GM21723 (cell line): ENCODE measurements at regions not wholly inside any gene's neighbourhood (a gene's known extent, or its start where the extent isn't known, plus 50 kb on each side); places are given as distances from the start of the nearest gene placed in this dataset.
A peak's percentile ranks its signal among the peaks of the same experiment; 100 is the strongest.
"Not testable (repeated sequence)": the region's sequence is repeated elsewhere in the genome, so short reads cannot be mapped to it uniquely, and the experiment has no call there.

Experiments
- ATAC-seq: cut with Tn5 transposase; IDR thresholded peaks from one replicate; pipeline ENCODE4 v1.9.1; 2021; ENCODE audit warnings: mild to moderate bottlenecking, moderate library complexity; ENCODE audit not compliant: unreplicated experiment

DNA sequence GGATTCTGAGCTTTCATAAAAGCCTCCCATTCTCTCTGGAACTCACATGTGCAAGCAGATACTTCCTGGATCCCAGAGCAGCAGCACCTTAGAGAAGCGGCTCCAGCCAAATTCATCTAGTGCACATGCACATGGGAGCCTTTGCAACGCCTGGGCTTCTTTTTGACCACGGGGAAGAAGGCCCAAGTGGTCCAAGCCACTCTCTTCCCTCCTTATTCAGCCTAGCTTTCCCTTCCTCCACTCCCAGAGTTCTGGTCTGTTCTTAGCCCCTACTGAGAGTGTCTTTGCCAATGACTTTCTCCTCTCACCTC lies 118.7 kb downstream of the ZNF365 start:
- no peak for ATAC-seq

DNA sequence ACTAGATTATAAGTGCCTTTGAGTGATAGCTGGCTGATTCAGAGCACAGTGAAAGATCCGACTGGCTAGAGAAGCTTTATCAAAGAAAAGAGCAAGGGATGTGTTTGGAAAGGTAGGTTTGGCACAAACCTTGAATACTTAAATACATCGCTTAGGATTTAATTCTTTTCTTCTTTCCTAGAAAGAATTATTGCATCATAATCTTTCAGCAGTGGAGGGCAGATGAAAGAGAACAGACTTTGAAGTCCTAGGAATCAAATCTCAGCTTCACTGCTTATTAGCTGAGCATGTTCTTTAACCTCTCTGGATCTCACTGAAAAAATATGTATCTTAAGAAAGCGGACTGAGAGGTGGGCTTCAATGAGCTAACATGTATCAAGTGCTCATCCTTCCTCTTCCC lies 122.8 kb downstream of the ZNF365 start:
- no peak for ATAC-seq

DNA sequence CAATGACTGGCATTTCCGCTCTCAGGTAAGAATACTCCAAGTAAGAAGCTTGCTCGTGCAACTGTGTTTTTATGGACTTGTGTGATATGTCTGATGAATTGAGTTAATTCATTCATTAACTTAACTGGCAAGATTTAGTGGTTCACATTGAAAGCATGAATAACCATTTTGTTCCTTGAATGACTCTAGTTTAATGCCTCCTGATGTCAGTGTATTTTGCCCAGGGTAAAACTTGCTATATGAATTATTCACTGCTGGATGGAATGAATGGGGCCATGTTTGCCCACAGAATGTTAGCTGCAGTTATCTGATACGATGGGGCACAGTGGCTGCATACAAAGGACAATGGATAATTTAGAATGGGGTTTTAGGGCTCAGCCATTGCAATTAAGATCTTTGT lies 124.1 kb downstream of the ZNF365 start:
- ATAC-seq = no peak

DNA sequence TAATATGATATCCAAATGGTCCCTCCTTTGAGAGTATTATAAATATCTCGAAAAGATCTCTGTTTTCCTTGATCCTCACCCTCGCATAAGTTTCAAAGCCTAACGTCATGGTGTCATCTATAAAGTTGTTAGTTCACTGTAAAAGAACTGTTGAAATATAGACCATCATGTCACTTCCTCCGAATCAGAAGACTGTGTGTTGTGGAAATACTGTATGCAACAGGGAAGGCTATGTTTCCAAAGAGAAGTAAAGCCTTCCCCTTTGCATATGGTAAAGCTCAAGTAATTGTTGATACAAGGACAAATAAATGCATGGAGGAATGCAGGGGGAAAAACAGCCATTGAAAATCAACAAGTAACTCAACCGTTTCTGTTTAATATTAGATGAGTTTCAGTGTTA lies 125.9 kb downstream of the ZNF365 start:
- not testable (repeated sequence) for ATAC-seq

DNA sequence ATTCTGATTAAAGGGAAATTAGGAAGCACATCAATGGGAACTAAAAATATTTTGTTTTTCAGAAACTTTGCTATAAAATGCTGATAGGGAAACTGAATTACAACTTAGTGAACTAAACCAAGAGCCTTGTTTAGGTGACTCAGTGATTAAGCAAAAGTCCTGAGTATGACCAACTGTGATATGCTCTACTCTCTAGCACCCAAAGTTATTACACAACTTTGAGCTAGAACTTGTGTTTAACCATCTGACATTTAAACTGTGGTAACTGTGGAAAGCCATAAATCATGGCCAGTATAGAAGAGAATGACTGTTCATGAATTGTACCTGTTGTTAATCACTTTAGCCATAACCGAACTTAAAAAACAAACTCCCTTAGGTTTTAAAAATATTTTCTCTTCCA lies 127.4 kb downstream of the ZNF365 start:
- ATAC-seq = no peak

DNA sequence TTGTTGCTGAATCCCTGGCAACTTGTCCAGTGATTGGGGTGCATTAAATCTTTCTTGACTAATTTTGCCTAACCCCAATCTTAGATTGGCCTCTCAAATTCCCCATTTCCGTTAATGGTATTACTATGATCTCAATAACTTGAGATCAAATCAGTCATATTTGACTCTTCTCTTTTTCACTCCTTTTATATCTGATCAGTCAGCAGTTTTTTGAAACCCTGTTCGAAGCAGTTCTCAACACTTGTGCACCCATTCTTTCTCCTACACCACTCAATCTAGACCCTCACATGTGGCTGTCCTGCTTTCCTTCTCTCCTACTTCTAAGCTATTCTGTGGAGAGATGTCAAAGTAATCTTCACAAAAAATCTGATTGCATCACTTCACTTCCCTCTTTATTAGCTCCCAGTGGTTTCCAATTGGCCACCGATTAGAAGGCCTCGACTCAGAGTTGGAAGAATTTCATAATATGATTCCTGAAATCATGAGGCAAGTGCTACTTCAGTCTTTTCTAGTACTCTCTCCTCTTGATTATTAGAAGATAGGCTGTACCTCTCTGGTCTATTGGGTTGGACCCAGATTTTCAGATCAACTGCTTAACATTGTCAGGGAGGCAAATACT lies 128.9 kb downstream of the ZNF365 start:
- ATAC-seq = no peak

DNA sequence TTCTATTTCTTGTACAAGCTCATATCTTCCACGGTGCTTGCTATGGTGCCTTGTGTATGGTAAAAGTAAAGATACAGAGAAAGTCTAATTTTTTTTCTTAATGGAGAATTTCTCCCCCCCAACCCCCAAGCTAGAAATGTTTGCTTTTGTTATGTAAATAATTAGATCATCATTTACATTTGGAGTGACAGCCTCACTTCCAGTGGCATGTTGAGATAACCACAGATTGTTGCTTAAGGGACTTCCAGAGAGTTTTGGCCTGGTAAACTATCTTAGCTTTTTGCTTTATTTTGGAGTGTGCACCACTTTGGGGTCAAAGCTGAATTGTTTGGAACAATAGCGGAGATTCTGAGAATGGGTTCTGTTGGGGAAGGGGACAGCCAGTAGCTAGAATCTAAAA lies 129.7 kb downstream of the ZNF365 start:
- ATAC-seq = no peak

DNA sequence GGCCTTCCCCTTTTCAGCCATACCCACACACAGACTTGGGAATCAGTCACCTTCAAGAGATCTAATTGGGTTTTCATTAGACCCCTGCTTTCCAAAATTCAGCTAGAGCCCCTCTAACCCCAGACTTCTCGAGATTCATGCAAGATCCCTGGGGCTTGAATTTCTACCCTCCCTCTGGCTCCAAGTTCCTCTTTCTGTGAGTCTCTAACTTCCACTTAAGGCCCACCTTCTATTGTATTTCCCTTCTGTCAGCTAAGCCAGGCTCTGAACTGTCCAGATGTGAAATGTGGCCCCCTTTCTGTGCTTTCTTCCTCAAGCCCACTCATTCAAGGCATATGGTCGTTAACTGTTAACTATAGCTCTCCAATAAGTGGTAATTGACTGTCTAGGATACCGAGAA lies 132.2 kb downstream of the ZNF365 start:
- ATAC-seq = no peak

DNA sequence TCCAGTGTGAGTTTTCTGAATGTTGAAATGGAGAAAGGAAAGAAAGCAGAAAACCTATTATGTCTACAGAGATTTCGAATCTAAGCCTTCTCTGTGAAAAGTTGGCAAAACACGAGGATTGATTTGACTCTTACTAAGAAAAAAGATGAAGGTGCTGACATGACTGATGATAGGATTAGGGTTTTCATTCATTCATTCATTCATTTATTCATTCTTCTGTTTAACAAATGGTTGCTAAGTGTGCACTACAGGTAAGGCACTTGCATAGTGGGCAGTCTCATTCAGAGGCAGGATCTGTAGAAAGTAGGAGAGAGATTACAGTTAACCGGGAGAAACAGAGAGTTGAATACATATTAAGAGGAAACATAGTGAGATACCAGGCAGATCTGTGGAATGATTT lies 137.1 kb downstream of the ZNF365 start:
- ATAC-seq = peak; percentile 34

DNA sequence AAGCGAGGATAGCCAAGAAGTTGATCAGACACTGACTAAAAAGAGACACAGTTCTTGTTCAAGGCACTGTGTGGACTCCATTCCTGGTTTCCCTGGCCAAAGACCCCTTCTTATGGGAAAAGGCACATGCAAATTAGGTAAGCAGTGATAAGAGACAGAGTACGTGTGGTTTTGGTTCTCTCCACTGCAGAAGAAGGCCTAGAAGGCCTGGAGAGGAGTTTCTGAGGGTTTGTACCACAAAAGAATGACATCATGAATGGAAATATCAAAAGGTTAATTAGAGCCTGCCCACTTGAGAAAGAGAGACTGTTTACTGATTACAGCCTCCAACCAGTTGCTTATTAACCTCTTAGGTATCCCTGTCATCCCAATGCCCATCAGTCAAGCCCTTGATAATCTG lies 137.5 kb downstream of the ZNF365 start:
- ATAC-seq = peak; percentile 92

DNA sequence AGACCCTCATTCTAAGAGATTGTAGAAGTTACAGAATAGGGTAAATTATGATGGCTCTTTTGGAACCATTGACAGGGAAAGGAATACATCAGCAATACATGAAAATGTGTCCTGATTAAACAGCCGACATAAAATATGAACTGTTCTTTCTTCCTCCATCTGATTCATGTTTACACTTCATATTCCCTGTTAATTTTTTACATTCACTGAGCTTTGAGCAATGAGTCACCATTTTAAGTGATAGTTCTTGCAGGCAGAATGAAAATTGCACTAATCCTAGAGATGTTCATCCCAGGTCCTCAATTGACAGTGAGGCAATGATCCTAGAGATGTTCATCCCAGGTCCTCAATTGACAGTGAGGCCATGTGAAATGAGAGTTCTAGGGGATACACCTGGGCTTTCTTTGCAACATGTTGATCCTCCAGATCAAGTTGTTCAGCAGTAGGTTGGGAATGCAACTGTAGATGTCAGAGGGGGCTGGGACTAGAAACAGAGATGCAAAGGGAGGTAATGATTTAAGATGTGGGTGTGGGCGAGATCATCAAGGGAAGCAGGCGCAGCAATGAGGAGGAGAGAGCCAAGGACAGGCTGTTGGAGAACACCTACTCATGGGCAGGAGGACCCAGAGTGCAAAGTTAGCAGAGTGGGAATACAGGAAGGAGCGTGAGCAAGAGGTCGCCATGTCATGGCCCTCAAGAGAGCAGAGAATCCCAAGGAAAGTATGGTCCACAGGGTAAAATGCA lies 138.7 kb downstream of the ZNF365 start:
- no peak for ATAC-seq

DNA sequence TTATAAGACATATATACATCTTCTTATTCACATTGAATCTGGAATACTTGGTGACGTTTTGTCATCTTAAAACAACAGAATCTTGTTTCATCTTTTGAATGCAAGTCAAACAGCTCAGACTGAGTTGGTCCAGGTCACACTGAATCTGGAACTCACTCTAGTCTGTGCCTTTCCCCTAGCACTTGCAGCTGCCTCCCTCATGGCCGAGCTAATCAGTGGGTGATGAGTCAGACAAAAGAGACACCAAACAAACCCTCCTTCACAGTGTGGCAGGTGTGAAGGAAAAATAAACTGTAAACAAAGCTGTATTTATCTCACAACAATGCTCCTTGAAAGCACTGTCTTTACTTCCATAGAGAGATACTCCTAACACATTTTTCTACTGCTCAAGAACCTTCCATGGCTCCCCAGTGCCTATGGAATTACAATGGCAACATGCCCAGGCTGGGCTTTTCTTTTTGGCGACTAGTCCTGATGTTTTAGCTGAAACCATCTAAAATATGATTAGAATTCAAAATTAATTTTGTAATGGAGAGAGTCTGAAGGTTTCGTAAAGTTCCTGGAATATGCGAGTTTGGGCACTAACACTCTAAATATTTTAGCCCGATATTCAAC lies 140.0 kb downstream of the ZNF365 start:
- ATAC-seq = no peak

DNA sequence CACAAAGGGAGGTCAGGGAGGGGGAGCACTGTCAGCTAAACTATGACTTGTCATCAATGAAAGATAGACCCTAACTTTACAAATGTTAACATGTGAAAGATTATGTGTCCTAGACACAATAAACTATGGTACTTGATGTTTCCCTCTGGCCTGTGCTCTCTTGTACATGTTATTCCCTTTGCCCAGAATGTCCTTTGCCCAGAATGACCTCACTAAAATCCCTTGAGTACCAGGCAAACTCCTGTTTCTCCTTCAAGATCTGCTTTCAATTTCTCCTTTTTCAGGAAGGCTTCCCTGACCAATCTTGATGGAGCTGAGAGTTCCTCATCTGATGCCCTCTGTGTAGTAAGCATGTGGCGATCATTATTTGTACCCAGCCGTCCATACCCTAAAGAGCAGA lies 143.1 kb downstream of the ZNF365 start:
- ATAC-seq = no peak

DNA sequence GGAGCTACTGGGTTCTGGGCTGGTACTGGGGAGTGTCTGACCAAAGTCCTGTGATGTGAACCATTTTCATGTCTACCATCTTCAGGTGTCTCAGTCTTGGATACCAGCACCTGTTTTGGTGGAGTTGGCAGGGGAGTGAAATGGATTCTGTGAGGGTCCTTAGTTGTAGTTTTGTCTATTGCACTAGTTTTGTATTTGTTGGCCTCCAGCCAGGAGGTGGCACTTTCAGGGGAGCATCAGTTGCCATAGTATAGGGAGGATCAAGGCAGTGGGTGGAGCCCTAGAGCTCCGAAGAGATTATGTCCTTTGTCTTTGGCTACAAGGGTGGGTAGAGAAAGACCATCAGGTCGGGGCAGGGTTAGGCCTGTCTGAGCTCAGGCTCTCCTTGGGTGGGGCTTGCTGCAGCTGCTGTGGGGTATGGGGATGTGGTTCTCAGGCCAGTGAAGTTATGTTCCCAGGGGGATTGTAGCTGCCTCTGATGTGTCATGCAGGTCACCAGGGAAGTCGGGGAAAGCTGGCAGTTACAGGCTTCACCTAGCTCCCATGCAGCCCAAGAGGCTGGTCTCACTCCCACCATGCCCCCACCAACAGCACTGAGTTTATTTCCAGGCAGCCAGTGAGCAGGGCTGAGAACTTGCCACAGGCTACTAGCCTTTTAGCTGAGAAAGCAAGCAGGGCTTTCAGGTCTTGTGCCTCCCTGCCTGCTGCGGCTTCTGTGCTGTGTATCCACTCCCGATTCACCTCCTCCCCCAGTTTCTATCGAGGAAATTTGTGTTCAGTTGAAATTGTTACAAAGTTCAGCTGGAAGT lies 153.1 kb downstream of the ZNF365 start:
- ATAC-seq = peak; percentile 40

DNA sequence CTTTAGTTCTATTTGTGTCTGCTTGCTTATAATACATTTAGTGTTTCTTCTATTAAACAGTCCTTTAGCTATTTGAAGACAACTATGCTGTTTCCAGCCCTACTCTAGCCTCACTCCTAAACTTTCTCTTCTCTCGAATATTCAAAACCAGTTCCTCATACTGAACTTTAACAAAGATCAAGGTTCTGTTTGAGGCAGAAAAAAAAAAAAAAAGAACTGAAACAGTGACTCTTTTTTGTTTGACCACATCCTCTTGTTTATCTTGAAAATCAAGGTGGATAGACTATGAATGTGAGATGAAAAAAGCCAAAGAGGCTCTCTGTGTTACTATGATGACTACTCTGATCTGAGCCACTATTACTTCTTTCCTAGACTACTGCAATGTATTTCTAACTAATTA lies 154.3 kb downstream of the ZNF365 start:
- peak; percentile 96 for ATAC-seq

DNA sequence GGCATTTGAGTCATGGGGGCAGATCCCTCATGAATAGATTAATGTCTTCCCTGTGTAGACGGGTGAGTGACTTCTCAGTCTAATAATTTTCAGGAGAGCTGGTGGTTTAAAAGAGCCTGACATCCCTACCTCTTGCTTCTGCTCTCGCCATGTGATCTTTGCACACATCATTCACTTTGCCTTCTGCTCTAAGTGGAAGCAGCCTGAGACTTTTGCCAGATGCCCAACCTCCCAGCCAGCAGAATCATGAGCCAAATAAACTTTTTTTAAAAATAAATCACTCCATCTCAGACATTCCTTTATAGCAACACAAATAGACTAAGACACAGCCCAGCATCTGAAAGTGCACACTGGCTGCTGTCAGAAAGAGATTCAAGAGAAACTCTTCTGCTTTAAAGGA lies 155.2 kb downstream of the ZNF365 start:
- no peak for ATAC-seq

DNA sequence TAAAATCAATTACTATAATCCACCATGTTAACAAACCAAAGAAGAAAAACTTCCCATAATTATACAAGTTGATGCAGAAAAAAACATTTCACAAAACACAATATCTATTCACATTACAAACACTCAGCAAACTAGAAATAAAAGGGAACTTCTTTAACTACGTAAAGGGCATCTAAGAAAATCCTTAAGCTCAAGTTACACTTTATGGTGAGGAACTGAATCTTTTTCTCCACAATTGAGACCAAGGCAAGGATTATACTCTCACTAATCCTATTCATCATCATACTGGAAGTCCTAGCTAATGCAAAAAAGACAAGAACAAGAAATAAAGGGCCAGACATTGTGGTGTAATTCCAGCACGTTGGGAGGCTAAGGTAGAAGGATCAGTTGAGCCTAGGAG lies 159.9 kb downstream of the ZNF365 start:
- ATAC-seq = no peak

DNA sequence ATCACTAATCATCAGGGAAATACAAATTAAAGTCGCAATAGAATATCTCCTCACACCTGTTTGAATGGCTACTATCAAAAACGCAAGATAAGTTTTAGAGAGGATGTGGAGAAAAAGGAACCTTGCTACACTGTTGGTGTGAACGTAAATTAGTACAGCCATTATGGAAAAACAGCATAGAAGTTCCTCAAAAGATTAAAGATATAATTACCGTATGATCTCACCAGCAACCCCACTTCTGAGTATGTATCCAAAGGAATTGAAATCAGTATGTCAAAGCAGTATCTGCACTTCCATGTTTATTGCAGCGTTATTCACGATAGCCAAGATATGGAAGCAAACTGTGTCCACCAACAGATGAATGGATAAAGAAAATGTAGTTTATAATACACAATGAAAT lies 164.4 kb downstream of the ZNF365 start:
- ATAC-seq = no peak

DNA sequence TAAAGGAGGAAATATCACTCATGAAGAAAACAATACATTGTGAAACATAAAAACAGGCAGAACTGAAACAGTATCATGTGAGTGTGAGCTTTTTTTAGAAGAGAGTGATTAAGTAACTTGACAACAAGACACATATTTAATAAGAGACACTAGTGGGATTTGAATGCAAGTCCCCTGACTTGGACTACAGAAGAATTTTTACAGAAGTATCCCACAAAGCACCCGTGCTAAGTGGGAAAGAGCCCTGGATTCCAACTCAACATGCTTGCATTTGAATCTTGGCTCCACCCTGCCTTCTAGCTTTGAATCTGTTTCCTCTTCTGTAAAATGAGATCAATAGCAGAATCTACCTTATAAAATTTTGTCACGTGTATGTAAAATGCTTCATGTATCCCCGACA lies 166.2 kb downstream of the ZNF365 start:
- no peak for ATAC-seq

DNA sequence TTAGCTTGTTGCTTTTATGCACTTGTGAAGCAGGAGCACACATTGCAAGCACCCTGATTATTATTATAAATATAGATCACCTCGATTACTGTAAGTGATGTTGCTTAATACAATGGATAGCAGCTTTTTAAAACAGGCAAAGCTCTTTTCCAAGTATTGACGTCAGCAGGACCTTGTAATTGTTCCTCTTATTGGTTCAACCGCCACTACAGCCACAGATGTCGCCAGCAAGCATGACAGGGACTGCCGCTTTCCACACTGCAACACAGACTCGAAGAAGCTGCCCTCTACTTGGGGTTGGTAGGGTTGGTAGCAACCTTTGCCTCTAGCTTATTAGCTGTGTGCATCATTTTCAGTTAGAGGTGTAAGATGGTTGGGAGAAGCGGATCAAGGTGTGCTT lies 167.6 kb downstream of the ZNF365 start:
- no peak for ATAC-seq

DNA sequence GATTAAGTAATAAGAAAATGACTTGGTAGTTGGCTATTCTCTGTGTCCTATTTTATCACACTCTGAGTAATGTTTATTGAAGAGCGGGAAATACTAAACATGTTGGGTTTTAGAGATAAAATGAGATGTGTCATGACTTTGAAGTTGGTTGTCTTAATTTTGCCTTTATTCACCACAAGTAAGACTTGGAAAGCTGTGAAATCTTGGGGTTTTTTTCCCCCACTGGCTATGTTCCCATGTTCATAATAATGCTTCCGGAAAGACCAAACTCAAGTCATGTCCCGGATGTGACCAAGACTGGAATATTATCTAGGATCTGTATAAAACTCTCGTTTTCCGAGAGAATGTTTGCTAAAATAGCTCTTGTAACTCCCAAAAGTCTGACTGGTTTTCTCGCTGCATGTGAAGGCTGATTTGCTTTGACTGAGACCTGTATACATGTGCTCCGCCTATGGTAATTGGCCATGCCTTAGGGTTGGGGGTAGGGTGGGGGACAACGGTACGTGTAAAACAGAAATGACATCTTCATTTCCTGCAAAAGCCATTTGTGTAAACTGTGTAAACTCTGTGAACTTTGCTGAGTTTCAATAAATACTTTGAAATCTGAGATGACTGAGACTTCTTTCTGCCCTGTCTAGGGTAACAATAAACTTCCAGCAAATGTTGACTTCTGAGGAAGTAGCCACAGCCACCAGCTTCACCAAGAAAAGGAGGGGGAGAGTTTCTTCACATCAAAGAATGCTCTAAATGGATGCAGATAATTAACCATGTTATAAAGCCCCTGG lies 169.6 kb downstream of the ZNF365 start:
- ATAC-seq = no peak
